Mesothelial cell of epicardium (in vitro differentiated cells): ENCODE measurements at regions not wholly inside any gene's neighbourhood (a gene's known extent, or its start where the extent isn't known, plus 50 kb on each side); places are given as distances from the start of the nearest gene placed in this dataset.

ENCODE experiments used
- DNase-seq, 2 experiments: peaks; one replicate each; pipeline ENCODE4 v3.0.0; 2021; ENCODE audit warnings: low spot score in 2 of 2; ENCODE audit not compliant: unreplicated experiment in 2 of 2
- H3K27ac Mint-ChIP-seq: 2 replicates; pipeline ENCODE4 v1.8.0; 2021; ENCODE audit warnings: mixed read lengths
- H3K27me3 Mint-ChIP-seq: 2 replicates; pipeline ENCODE4 v1.8.0; 2021; ENCODE audit warnings: low read depth, mixed read lengths
- H3K36me3 Mint-ChIP-seq: 2 replicates; pipeline ENCODE4 v1.8.0; 2021; ENCODE audit warnings: mixed read lengths
- H3K4me1 Mint-ChIP-seq: 2 replicates; pipeline ENCODE4 v1.8.0; 2021; ENCODE audit warnings: mixed read lengths
- H3K4me3 Mint-ChIP-seq: 2 replicates; pipeline ENCODE4 v1.8.0; 2021; ENCODE audit warnings: mild to moderate bottlenecking, moderate library complexity, mixed read lengths
- H3K9me3 Mint-ChIP-seq: 2 replicates; pipeline ENCODE4 v1.8.0; 2021; ENCODE audit warnings: mixed read lengths
- CTCF ChIP-seq: fragments of 200-600 bp; sonication (generic); IDR thresholded peaks from one replicate; pipeline ENCODE4 v1.5.0; 2021; ENCODE audit warnings: antibody characterized with exemption; ENCODE audit not compliant: unreplicated experiment

- DNase-seq = no peak
- Mint-ChIP-seq H3K4me3 (no peak overlapping the region), H3K36me3 (no peaks in the 10 kb centered on the region), H3K27ac (no peak overlapping the region), H3K9me3 (peaks cover 5% of the 10 kb centered on the region), H3K4me1 (no peaks in the 10 kb centered on the region), H3K27me3 (no peaks in the 10 kb centered on the region)
- TF ChIP-seq CTCF = no peak
These were observed 455.5 kb downstream of the ACTL7B start for GRCh38 chr9:108400297-108400696.

- no peaks in the 10 kb centered on the region for H3K4me1 Mint-ChIP-seq
- no peaks in the 10 kb centered on the region for H3K27me3 Mint-ChIP-seq
- TF ChIP-seq CTCF = no peak
These were observed 455.9 kb downstream of the ACTL7B start for GRCh38 chr9:108399851-108400250.

GRCh38 chr9:108397286-108397685 is 458.5 kb downstream of the ACTL7B start:
- H3K9me3 Mint-ChIP-seq = peaks cover 5% of the 10 kb centered on the region
- no peak for TF ChIP-seq CTCF
- H3K36me3 Mint-ChIP-seq = no peaks in the 10 kb centered on the region
- DNase-seq = no peak
- H3K27ac Mint-ChIP-seq = no peak overlapping the region
- no peak overlapping the region for H3K4me3 Mint-ChIP-seq
- no peaks in the 10 kb centered on the region for H3K4me1 Mint-ChIP-seq
- H3K27me3 Mint-ChIP-seq = no peaks in the 10 kb centered on the region

More at GRCh38 chr9:108399851-108400250, 455.9 kb downstream of the ACTL7B start:
- no peak for DNase-seq
- Mint-ChIP-seq H3K36me3 (no peaks in the 10 kb centered on the region), H3K9me3 (peaks cover 5% of the 10 kb centered on the region), H3K27ac (no peak overlapping the region), H3K4me3 (no peak overlapping the region)

- no peak for DNase-seq
- Mint-ChIP-seq H3K9me3 (peaks cover 5% of the 10 kb centered on the region), H3K4me1 (no peaks in the 10 kb centered on the region), H3K36me3 (no peaks in the 10 kb centered on the region), H3K27me3 (no peaks in the 10 kb centered on the region), H3K4me3 (no peak overlapping the region), H3K27ac (no peak overlapping the region)
- TF ChIP-seq CTCF = no peak
These were observed 459.2 kb downstream of the ACTL7B start for GRCh38 chr9:108396611-108397010.

GRCh38 chr9:108396193-108396592 is 459.6 kb downstream of the ACTL7B start:
- Mint-ChIP-seq H3K4me1 (no peaks in the 10 kb centered on the region), H3K27ac (no peak overlapping the region), H3K4me3 (no peak overlapping the region), H3K27me3 (no peaks in the 10 kb centered on the region), H3K9me3 (peaks cover 5% of the 10 kb centered on the region), H3K36me3 (no peaks in the 10 kb centered on the region)
- DNase-seq = no peak
- no peak for TF ChIP-seq CTCF

GRCh38 chr9:108395421-108395820 is 460.4 kb downstream of the ACTL7B start:
- no peak for TF ChIP-seq CTCF
- H3K27ac Mint-ChIP-seq = no peak overlapping the region
- peaks cover 5% of the 10 kb centered on the region for H3K9me3 Mint-ChIP-seq
- H3K27me3 Mint-ChIP-seq = no peaks in the 10 kb centered on the region
- no peaks in the 10 kb centered on the region for H3K36me3 Mint-ChIP-seq
- H3K4me1 Mint-ChIP-seq = no peaks in the 10 kb centered on the region
- H3K4me3 Mint-ChIP-seq = no peak overlapping the region
- no peak for DNase-seq
